ENCODE measurements at regions not wholly inside any gene's neighbourhood (a gene's known extent, or its start where the extent isn't known, plus 50 kb on each side); places are given as distances from the start of the nearest gene placed in this dataset.

DNA sequence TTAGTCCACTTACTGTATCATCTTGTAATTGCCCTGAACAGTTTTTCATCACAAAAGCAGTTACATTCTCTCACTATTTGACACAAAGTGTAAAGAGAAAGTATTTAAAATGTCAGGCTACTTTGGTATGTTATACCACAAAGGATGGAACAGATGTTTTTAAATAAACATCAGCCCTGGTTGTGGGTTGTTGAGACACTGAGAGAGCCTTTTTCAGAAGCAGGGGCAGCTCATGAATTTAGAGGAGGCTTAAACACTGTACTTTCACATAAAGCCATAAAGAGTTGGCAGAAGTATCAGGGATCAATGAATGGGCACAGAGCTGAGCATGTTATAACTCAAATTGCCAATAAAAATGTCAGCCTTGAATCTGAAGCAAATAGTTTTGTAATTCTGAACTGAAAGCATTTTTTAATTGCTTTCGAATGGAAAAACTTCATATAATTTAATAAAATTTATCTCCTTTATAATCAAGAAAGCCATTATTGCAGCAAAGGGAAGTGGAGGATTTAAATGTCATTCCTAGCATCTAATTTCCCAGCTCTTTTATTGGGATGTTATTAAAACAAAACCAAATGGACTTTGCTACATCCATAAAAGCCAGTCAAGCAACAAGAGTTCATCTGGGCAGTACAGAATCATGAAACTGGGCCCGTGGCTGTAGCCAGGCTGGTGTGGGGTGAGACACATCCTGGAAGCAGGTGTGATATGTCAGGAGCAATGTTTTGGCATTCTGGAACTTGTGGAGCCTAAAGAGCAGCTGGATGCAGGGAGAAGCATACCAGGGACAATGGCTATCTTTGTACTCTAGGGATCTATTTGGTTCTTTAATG lies 95.1 kb upstream of the NT5C1B start:
- no peak for DNase-seq

DNA sequence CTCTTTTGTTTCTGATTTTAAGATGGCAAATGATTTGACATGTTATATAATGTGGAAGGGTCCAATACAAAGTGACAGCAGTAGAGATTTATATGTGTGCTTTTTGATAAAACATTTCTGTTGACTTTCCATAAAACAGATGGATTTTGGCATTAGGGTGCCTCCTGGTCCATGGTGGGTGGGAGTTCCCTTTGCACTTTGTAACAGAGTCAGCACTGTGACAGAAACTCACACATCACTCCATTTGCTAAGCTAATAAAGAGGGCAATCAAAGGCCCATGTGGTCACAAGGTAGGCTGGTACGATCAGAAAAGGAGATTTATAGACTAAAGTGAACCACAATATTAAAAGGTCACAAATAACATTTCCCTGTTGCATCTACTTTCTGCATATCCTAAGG lies 93.3 kb upstream of the NT5C1B start:
- no peak for DNase-seq

DNA sequence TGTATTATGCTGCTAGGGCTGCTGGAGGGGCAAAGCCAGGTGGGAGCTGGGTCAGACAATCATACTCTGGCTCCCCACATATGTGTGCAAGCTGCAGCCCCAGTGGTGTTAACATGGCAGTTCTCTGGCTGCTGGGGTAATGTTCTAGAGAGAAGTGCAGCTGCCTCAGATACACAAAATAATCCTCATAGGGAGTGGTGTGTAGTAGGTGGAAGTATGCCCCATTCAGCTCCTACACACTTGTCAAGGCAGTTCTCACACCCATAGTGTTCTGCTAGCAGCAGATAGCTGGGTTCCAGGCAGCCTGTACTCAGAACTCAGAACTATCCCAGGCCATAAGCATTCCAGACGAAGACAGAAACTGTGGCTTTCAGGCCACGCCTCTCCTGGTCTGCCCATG lies 87.9 kb upstream of the NT5C1B start:
- no peak for DNase-seq

DNA sequence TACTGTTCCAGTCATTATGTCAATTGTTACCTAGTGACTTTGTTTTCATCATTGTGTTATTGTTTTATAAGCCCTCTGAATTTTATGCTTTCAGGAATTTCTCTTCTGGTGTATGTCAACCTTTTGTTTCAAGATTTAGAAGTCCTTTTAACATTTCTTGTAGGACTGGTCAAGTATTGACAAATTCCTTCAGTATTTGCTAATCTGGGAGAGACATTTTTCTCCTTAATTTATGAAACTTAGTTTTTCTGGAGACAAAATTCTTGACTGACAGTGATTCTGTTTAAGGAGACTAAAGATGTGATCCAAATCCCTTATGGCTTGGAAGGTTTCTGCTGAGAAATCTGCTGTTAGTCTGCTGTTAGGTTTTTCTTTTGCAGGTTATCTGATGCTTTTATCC lies 84.9 kb upstream of the NT5C1B start:
- no peak for DNase-seq

DNA sequence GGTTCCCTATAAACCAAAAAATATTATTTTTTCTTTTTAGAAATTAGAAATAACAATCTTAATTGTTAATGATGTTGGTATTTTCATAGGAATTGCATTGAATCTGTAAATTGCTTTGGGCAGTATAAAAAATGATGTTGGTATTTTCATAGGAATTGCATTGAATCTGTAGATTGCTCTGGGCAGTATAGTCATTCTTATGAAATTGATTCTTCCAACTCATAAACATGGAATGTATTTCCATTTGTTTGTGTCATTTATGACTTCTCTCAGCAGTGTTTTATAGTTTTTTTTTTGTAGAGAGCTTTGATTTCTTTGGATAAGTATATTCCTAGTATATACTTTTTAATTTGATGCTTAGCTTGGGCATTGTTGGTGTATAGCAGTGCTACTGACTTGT lies 82.0 kb upstream of the NT5C1B start:
- DNase-seq, result no peak

DNA sequence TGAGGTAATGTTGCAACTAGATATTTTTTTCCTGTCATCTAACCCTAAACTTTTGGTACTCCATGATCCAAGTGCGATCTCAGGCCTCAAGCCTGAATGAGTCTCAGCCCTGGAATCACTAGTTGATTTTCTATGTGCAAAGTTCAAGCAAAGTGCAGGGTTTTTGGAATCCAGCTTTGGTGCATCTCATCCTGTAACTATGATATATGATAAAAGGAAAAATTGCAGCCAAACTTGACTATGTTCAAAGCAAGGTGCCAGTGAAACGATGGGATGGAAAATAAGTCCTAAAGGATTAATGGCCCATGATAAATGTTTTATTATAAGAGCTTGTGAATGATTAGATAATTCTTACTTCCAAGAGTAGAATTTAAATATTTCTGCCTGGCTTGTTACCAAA lies 78.9 kb upstream of the NT5C1B start:
- DNase-seq, result no peak

DNA sequence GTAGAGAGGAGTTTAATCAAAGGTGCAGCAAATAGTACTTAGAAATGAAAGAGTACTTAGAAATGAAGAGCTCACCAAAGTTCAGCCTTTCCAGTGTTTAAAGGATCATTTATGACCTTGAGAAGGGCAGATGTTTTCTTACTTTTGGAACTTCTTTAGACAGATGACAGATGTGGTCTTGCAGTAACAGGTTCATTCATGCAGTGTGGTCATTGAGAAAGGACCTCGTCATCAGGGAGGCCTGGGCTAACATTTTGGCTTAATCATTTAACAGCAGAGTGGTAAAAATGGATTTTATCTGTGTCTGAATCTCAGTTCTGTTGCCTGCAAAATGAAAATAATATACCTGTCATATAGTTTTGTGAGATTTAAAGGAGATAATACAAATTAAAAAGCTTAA lies 75.1 kb upstream of the NT5C1B start:
- DNase-seq, result no peak

DNA sequence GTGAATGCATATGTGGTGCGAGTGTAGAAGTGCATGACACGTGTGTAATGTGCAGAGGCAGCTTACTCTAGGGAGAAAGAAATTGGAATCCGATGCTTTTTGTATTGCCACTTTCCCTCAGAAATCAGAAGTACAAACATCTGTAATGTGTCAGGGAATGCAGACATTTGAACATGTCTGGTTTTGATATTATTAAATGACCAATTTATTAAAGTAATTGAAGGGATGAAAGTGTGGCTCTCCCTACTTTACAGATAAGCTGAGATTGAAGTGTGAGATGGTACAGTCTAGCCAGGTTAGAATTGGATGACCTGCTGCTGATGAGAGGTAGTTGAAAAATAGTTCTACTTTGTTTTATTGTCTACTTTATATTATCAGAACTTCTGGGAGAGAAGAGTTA lies 74.5 kb upstream of the NT5C1B start:
- no peak for DNase-seq

DNA sequence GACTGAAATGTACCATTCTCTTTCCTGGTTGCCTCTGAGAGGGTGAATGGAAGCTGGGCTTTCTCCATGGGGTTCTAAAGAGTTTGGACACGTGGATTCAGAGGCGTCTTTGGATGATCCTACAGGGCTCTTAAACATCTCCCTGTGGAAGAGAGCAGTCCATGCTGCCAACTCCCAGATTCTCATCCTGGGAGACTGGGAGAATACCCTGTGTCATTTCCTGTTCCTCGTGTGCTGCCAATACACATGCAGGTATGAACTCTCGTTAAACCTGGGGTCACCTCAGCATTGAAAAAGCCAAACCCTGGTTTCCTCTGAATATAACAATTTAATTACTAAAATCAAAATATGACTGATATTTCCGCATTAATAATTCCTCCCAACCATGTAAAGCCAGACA lies 73.3 kb upstream of the NT5C1B start:
- DNase-seq, result no peak

DNA sequence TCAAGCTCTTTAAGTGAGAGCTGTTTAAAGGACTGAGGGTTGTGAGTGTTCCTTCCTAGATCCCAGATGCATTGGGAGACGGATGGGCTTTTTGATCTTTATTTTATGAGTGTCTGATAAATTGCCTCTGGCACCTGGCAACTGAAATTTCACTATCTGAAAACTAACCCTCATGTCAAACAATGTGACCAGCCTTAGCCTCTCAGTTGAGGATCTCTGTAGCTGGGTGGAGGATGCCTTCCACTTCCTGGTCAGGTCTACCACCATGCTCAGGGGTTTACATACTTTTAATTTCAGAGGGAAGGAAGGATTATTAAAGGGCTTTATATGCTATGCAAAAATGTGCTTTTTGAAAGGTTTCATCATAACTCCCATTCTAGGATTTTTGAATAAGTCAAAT lies 70.5 kb upstream of the NT5C1B start:
- DNase-seq, result no peak

DNA sequence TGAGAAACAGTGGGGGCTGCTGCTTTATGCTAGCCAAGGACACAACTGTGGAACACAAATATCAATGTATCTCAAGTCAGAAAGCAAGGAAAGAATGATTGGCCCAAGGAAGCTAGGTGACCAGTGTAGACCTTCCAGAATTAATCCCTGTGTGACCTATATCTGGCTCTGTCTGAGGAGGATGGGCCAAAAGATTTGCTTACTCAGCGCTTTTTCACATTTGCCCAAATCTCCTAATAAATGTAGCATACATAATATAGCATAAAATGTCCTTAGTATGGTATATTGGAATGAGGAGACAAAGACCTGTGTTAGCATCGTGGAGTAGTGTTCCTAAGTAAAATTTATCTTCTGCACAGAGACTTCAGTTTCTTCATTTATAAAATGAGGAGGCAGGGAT lies 66.7 kb upstream of the NT5C1B start:
- no peak for DNase-seq

DNA sequence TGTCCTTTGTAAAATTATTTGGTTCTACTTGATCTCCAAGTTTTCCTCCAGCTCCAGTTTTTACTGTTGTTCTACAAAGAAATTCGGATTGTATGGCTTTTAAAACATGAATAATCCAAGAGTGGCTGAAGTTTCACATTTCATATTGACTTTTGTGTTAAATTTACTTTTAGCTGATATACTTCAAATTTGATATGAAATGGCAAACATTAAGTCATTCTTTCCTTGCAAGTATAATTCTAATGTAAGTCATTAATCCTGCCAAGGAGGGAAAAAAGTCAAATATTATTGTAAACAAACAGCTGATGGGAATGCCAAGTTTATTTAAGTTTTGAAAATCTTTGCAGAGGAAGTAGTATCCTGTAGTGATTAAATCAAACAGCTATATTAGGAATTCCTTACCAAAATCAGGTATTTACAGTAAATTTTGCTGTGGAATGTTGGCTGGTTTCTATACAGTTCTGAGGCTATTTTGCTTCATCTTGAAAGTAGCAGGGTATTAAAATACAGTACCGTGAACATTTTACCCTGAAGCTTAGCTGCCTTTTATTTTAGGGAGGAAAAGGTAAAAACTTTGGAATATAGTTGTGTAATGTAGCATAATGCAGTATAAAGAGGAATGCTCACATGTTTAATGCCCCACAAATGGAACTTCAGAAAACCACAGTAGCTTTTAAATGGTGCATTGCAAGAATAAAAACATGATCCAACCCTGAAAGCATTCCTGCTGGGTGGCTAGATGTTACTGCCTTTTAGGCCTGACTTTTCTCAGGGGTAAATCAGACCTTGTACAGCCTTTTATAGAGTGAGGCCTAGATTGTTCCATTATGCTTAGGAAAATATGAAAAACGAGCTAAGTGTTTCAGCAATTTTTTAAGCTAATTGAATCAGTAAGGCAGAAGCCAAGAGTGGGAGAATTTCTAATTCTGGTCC lies 62.7 kb upstream of the NT5C1B start:
- DNase-seq, result no peak

DNA sequence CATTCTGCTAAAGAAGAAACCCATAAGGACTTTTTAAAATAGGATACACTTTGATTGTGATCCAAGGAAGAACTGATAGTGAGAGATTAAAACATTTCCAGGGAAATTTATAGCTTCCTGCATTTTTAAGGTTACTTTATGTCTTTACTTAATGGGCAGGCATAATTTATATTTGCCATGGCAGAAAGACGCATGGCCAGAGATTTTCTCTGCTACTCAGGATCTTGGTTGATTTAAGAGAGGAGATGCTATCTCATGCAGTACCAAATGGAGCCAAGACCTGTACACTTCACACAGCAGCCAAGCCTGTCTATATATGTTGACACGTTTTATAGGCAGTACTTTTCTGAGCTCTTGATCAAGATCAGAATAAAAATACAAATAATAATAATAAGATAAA lies 60.9 kb upstream of the NT5C1B start:
- DNase-seq, result no peak

DNA sequence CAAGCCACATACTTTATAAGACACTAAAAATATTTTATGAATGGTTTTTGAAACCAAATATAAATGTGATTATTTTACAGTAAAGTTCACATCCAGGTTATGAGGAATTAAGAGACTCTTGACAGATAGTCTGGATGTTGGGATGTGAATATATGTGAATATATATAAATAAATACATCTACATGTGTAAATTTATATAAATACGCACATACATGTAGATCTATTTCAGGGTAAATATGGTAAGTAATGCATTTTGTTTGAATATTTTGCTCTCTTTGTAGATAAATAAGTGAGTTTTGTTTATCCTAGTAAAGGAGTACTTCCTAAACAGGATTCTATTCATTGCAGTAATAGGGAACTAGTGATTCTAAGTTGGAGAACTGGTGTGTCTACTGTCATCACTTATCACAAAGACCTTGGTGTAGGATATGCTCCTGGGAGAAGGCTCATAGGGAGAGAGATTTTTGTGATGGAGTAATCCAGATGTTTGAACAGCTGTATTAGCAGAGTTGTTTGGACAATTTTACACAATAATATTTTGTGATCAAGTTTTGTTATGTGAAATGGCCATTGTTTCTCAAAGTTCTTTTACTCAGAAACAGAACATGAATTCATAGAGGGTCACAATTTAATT lies 60.2 kb upstream of the NT5C1B start:
- DNase-seq, result no peak

DNA sequence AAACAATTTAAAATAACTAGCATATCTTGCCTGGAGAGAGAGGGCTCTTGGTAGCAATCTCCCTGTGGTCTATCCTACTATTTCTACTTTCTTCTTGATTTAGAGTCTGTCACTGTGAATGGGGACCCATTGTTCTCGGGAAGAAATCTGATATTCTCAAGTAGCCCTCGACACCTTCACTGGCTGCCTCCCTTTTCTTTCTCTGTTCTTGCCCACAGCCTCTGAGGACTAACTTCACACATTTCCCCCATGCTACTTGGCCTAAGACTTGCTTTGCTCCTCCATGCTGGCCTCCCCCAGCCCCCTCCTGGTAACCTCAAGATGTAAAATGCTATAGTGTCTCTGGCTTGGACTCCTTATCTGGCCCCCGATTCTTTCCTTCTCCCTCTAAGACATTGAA lies 58.8 kb upstream of the NT5C1B start:
- no peak for DNase-seq

DNA sequence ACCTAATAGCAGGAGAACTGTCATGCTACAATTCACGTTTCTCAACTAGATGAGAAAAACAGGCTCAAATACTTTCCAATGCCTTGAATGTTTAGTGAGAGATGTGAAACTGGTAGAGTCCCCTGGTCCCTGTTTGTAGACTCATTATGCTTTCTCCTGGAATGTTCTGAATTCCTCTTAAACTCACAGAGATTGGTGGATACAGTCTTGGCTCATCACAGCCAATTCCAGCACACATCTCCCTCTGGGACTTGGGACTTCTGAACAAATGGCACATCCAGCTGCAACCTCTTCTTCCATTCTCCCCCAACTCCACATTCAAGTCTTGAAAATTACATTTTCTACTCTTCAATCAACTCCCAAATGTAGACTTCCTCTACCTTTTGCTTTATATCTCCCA lies 58.4 kb upstream of the NT5C1B start:
- DNase-seq, result no peak

DNA sequence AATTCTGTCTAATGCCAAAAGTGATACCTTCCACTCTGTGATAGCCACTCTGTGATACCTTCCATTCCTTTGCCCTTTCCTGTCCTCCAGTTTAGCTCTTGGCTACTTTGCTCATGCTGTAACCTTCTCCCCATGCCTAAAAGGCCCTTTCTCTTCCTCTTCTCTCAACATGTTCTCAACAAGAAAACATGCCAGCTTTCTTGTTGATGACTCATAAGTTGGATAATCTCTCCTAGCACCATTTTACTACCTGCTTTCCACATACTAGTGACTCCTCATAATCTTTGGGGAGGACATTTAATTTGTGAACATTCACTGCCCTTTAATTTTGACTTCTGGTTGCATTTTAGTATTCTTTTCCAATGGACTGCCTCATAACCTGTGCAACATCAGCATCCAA lies 55.9 kb upstream of the NT5C1B start:
- no peak for DNase-seq

DNA sequence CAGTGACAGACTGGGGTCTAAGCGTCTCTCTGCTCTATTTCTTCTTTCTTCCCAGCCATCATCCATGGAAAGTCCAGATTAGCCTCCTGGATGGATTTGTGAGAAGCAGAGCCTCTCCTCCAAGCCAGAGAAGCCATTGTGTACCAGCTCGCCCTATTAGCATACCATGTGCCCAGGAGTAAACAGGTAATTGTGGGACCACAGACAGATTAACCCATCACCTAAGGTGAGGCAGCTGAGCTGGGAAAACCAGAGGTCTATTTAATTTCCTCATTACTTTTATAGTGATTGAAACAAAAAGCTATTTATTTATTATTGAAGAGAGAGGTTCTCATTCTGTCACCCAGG lies 54.7 kb upstream of the NT5C1B start:
- DNase-seq, result no peak

DNA sequence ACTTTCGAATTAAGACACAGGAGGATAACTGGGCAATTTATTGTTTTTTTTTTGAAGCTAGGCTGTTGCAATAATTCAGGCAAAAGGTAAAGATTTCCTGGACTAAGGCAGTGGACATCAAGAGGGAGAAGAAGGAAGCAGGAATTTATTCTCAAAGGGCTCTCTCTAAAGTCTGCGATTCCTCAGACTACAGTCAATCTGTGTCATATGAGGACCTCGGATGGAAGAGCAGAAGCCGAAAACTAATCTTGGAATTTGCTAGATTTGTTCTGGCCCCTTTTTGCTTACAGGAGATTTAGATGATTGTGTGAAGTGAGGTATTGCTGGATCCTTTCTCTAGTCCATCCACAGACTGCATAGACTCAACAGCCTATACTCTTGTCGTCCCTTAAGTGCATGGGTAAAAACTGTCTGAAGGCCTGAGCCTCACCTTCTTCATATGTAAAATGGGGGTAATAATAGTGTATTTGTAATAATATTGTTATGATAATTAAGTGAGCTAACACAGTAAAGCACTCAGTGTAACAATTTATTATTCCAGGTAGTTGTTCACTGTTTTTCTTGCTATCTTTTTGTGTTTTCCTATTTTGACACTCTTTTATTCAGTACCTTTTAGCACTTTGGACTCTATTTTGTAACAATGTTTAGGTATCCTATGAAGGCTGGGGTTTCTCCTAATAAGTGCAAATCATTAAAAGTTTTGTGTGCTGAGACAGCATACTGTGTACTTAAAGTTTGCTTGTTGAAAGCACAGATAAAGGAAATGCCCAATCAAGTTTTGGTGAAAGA lies 54.2 kb upstream of the NT5C1B start:
- no peak for DNase-seq

DNA sequence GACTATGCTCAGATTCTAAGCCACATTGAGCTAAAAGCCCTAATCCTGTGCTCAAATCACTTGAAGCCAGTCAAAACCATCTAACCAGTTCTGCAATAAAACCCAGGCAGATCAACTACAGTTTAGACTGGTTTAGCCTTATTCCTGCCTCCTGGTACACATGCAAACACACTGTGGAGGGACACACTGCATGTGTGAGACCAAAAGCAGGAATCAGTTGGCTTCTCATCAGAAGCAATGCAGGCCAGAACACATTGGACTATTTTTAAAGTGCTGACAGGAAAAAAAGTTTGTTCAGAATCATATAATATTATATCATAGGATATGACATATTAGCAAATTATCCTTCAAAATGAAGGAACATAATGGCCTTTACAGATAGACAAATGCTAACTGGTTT lies 52.5 kb upstream of the NT5C1B start:
- no peak for DNase-seq

DNA sequence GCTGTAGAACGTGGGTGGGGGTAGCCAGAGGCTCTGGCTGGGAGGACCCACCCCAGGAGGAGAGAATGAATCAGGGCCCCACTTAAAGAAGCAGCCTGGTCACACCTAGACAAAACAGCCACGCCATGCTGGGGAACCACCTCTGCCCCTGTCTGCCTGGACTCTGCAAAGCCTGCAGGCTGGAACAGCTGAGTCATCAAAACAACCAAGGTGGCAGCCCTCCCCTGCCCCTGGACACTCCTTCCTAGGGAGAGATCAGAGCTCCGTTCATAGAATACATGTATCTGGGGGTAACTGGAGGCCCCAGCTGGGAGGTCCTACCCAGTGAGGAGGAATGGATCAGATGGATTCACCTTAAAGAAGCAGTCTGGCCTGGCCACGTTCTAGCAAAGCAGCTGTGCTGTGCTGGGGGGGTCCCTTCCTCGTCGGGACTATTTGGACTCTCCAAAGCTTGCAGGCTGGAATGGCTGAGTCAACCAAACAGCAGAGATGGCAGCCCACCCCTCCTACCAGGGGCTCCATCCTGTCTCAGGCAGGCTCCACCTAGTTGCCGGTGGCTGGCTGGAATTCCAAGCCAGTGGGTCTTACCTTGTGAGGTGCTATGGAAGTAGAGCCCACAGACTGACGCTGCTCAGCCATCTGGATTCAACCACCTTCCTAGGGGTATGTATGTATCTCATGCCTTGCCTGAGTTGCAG lies 50.5 kb upstream of the NT5C1B start:
- DNase-seq, result no peak
